Loucy (cell line): ENCODE measurements at regions not wholly inside any gene's neighbourhood (a gene's known extent, or its start where the extent isn't known, plus 50 kb on each side); places are given as distances from the start of the nearest gene placed in this dataset.

Source experiments
- EZH2phosphoT487 ChIP-seq: fragments of 200-600 bp; IDR thresholded peaks from 2 replicates; pipeline ENCODE4 v1.6.1; 2018; ENCODE audit warnings: antibody characterized with exemption, mild to moderate bottlenecking, moderate library complexity, borderline replicate concordance
- TF ChIP-seq, protein P1 (sequence below): fragments of 200-600 bp; sonication (generic); conservative IDR thresholded peaks from 2 replicates; pipeline ENCODE4 v1.5.1; 2014; ENCODE audit warnings: mild to moderate bottlenecking, antibody characterized with exemption, low read length

DNA sequence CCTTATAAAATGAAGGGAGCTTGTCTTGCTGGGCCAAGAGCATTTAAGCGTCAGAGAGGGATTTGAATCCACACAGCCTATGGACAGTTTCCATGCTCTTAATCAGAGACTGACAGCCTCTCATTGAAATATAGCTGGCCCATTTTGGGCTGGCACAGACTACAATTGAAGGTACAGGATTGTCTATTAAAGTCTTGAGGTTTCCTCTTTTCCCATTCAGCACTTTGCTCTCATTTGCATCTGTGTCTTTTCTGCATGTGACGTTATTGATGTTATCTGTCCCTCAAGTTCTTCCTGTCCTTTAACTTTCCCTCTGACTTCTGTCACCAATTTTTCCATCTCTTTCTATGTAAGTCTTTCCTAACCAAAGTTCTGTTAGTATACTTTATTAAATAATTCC is 133.3 kb upstream of the SFRP2 start:
- TF ChIP-seq, protein P1, sequence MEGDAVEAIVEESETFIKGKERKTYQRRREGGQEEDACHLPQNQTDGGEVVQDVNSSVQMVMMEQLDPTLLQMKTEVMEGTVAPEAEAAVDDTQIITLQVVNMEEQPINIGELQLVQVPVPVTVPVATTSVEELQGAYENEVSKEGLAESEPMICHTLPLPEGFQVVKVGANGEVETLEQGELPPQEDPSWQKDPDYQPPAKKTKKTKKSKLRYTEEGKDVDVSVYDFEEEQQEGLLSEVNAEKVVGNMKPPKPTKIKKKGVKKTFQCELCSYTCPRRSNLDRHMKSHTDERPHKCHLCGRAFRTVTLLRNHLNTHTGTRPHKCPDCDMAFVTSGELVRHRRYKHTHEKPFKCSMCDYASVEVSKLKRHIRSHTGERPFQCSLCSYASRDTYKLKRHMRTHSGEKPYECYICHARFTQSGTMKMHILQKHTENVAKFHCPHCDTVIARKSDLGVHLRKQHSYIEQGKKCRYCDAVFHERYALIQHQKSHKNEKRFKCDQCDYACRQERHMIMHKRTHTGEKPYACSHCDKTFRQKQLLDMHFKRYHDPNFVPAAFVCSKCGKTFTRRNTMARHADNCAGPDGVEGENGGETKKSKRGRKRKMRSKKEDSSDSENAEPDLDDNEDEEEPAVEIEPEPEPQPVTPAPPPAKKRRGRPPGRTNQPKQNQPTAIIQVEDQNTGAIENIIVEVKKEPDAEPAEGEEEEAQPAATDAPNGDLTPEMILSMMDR = no peak
- TF ChIP-seq EZH2phosphoT487 = no peak
